CD4-positive, alpha-beta T cell treated with Interleukin-6 for 4 hours (primary cell): ENCODE measurements at regions not wholly inside any gene's neighbourhood (a gene's known extent, or its start where the extent isn't known, plus 50 kb on each side); places are given as distances from the start of the nearest gene placed in this dataset.

Experiments
- DNase-seq: peaks from one replicate; pipeline ENCODE4 v3.0.0-alpha.2; 2020; ENCODE audit warnings: mixed read lengths

- no peak for DNase-seq
Observed at GRCh38 chr3:18813300-18813699, 335.0 kb upstream of the KCNH8 start.

GRCh38 chr3:18812316-18812715 is 336.0 kb upstream of the KCNH8 start:
- no peak for DNase-seq

DNA sequence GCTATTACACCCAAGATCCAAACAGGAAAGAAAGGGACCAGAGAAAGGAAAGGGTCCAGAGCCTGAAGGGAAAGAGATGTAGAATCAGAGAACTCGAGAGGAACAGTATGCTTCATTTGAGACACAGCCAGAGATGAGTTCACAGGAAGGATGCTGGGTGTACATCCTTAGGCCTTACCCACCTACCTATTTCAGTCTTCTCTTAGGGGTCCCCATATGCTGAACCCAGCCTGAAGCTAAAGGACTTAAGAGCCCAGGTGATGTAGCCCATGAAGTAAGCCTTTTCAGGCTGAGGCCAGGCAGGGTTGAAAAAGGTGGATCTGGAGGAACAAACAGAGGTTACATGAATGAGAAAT is 338.0 kb upstream of the KCNH8 start:
- no peak for DNase-seq

- no peak for DNase-seq
Observed at GRCh38 chr3:18809640-18810305, 338.5 kb upstream of the KCNH8 start.

DNA sequence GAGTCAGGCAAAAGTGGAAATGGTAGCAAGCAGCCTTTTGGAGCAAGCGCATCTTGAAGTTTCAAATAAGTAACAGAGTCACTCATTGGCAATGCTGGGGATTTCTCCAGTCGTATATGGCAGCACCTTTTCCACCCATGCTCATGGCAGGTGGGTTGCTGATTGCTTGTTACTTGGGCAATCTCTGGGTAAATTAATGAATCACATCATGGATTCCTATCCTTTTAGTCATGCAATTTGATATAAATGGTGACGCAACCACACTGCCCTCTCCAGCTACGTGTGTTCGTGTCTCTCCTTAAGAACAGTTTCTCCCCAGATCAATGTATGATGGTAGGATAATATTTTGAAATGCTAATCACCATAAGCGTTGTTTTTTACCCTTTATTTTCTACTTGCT is 339.9 kb upstream of the KCNH8 start:
- DNase-seq, result no peak

GRCh38 chr3:18807593-18807992 is 340.7 kb upstream of the KCNH8 start:
- no peak for DNase-seq

GRCh38 chr3:18806633-18807032 is 341.7 kb upstream of the KCNH8 start:
- no peak for DNase-seq

- DNase-seq, result no peak
Observed at GRCh38 chr3:18797378-18797777, 350.9 kb upstream of the KCNH8 start.

GRCh38 chr3:18795078-18795477 is 353.2 kb upstream of the KCNH8 start:
- no peak for DNase-seq

DNA sequence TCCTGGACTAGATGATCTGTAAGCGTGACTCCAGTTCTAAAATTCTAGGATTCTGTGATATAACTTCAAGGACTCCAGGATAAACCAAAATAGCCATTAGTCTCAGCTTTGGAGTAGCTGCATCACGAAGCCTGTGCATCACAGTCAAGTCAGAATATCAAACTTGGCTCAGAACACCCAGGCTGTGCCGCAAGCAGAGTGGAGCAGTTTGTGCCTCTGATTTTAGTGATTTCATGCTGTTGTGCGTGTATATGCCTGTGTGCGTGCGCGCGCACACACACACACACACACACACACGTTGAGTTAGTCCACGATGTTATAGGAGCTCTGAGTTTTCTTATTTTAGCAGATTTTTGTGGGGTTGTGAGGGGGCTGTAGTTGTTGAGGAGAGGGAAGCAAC is 356.6 kb upstream of the KCNH8 start:
- no peak for DNase-seq

DNA sequence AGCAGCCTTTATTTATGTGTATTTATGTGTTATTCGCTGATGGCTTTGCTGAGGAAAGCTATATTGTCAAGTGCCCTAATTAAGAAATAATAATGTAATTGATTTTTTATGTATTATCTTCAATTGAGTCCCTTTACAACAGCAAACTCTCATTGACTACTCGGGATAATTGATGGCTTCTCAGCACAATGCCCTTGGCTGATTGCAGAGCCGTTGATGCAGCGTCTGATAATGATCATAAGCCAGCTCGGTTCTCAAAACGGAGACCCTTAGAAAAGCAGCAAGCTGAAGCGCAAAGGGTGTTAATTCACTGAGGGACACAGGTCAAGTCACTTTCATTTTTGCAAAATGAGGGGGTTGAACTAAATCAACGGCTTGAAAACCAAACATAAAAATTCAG is 357.1 kb upstream of the KCNH8 start:
- DNase-seq, result no peak

GRCh38 chr3:18790384-18790783 is 357.9 kb upstream of the KCNH8 start:
- DNase-seq, result no peak

GRCh38 chr3:18789734-18790133 is 358.6 kb upstream of the KCNH8 start:
- DNase-seq, result no peak

- no peak for DNase-seq
Observed at GRCh38 chr3:18787441-18787840, 360.9 kb upstream of the KCNH8 start.

- no peak for DNase-seq
Observed at GRCh38 chr3:18786650-18787323, 361.5 kb upstream of the KCNH8 start.

DNA sequence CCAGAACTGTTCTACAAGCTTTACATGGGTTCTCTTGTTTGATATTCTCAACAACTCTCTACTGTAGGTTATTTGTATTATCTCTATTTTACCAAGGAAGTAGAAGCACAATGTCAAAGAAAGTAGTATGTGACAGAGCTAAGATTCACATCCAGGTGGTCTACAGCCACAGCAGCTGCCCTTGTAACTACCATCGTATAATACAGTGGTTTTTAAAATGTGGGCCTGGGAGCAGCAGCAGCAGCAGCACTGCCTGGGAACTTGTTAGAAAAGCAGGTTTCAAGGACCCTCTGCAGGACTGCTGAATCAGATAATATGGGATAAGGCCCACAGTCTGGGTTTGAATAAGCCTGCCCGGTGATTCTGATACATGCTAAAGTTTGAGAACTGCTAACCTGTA is 357.1 kb upstream of the SATB1 start:
- no peak for DNase-seq

- DNase-seq, result no peak
Observed at GRCh38 chr3:18780959-18781358, 355.8 kb upstream of the SATB1 start.

- no peak for DNase-seq
Observed at GRCh38 chr3:18779704-18780103, 354.6 kb upstream of the SATB1 start.

DNA sequence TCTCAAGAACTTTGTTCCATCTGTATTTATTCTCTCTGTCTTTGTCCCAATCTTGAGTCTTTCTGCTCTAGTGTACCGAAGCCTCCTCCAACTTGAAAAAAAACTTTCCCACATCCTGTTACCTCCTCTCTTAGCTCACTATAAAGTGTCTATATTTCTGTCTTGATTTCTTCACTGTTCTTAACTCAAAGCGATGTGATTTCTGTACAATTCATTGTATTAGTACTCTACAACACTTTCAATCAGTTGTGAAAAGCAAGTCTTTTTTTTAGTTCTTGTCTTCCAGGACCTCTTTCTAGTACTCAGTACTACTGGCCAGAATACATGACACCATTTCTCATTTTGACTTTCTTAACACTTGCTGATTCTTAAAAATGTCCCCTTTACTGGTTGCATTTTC is 353.5 kb upstream of the SATB1 start:
- no peak for DNase-seq

DNA sequence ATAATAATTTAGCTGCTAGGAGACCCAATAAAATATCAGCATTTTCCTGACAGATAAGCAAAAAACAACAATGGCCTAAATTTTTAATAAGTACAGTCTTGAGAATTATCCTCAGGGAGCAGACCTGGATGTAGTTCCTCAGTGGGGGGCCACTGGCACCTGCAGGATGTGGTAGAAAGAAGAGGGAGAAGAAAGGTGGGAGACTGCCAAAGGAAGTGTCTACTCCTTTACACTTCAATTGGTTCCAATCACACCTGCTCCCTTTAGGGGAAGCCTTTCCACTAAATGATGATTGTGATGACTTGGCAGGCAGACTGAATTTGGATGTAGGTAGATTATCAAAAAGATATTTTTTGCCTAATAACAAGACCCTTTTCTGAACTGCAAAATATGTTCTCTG is 353.0 kb upstream of the SATB1 start:
- no peak for DNase-seq

DNA sequence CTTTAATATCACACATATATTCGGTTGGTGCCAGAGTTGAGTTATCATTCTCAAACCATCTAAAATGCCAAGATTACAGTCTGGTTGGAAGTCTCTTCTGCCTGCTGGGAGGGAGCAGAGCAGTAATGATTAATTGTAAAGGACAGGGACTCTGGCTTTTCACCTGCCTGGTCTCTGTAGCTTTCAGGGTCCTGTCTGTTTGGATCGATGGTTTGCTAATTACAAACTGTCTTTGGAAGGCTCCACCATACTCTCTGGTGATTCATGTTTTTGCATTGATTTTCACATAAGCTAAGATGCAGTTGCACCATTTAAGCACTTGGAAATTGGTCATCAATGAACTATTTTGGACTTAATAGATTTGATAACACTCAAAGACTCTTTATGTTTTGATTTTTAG is 350.4 kb upstream of the SATB1 start:
- no peak for DNase-seq

GRCh38 chr3:18774319-18775088 is 349.4 kb upstream of the SATB1 start:
- no peak for DNase-seq

DNA sequence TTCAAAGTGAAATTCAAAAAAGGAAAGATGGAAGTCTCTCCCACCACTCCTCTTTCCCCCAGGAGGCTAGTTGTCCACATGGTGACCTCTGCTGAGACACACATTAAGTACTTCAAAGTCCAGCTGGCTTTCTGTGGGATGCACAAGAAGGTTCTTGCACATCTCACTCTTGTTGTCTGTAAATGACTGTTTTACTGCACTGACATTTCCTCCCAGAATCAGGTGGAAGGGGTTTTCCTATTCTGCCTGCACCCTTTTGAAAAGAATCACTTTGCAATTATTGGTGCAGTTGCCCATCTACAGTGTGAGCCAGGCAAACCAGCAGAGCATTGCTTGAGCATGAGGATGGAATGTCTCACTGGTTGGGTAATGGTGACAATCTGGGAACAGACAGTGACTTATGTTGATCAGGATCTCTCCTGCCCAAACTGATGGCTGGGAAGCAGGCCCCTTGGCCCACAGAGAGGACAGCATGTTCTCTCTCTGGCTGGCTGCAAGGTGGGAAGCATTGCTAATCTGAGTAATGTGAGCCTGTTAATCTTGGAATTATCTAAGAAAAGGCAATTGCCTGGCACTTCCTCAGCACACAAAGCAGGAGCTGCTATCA is 347.7 kb upstream of the SATB1 start:
- no peak for DNase-seq

- DNase-seq, result no peak
Observed at GRCh38 chr3:18771931-18772330, 346.8 kb upstream of the SATB1 start.
